MM.1S (cell line): ENCODE measurements at regions not wholly inside any gene's neighbourhood (a gene's known extent, or its start where the extent isn't known, plus 50 kb on each side); places are given as distances from the start of the nearest gene placed in this dataset.

Experiments used
- DNase-seq: peaks from one replicate; pipeline ENCODE4 v3.0.0-alpha.2; 2015
- H2AFZ ChIP-seq: fragments of 300-600 bp; sonication (generic); 2 replicates; pipeline ENCODE4 v1.6.0; 2016; ENCODE audit warnings: antibody characterized with exemption, low read length
- H3F3A ChIP-seq: fragments of 300-600 bp; sonication (generic); 2 replicates; pipeline ENCODE4 v1.6.1; 2016; ENCODE audit warnings: mild to moderate bottlenecking, antibody characterized with exemption, low read length, moderate library complexity, mixed read lengths; ENCODE audit not compliant: insufficient read depth
- H3K27ac ChIP-seq: fragments of 300-600 bp; sonication (generic); 2 replicates; pipeline ENCODE4 v1.5.1; 2016; ENCODE audit warnings: mild to moderate bottlenecking, low read length
- H3K27me3 ChIP-seq: fragments of 300-600 bp; sonication (generic); replicated peaks from 2 replicates; pipeline ENCODE4 v1.6.0; 2016; ENCODE audit warnings: low read length; ENCODE audit not compliant: insufficient read depth
- H3K36me3 ChIP-seq: fragments of 300-600 bp; sonication (generic); replicated peaks from 2 replicates; pipeline ENCODE4 v1.6.1; 2016; ENCODE audit warnings: mild to moderate bottlenecking, low read length, mixed read lengths; ENCODE audit not compliant: insufficient read depth
- H3K4me1 ChIP-seq: fragments of 300-600 bp; sonication (generic); 2 replicates; pipeline ENCODE4 v1.6.1; 2016; ENCODE audit warnings: low read length, mixed read lengths
- H3K4me2 ChIP-seq: fragments of 300-600 bp; sonication (generic); 2 replicates; pipeline ENCODE4 v1.6.0; 2016; ENCODE audit warnings: low read depth, low read length
- H3K4me3 ChIP-seq: fragments of 300-600 bp; sonication (generic); 2 replicates; pipeline ENCODE4 v1.5.1; 2016; ENCODE audit warnings: low read length, mixed read lengths
- H3K79me2 ChIP-seq: fragments of 300-600 bp; sonication (generic); 2 replicates; pipeline ENCODE4 v1.6.1; 2016; ENCODE audit warnings: mixed run types, low read length, mixed read lengths
- H3K9ac ChIP-seq: fragments of 300-600 bp; sonication (generic); 2 replicates; pipeline ENCODE4 v1.6.1; 2016; ENCODE audit warnings: low read length, mixed read lengths
- H3K9me2 ChIP-seq: fragments of 300-600 bp; sonication (generic); replicated peaks from 2 replicates; pipeline ENCODE4 v1.6.1; 2016; ENCODE audit warnings: mild to moderate bottlenecking, low read length, mixed read lengths; ENCODE audit not compliant: insufficient read depth
- H3K9me3 ChIP-seq: fragments of 300-600 bp; sonication (generic); replicated peaks from 2 replicates; pipeline ENCODE4 v1.6.1; 2016; ENCODE audit warnings: mild to moderate bottlenecking, low read length, mixed read lengths; ENCODE audit not compliant: insufficient read depth
- H4K20me1 ChIP-seq: fragments of 300-600 bp; sonication (generic); 2 replicates; pipeline ENCODE4 v1.6.1; 2016; ENCODE audit warnings: mild to moderate bottlenecking, low read length, moderate library complexity, mixed read lengths; ENCODE audit not compliant: insufficient read depth
- EZH2 ChIP-seq: fragments of 300-600 bp; sonication (generic); optimal IDR thresholded peaks from 2 replicates; pipeline ENCODE3; 2017; ENCODE audit warnings: low read depth, mild to moderate bottlenecking, antibody characterized with exemption, low read length, mixed read lengths
- EZH2phosphoT487 ChIP-seq: fragments of 300-600 bp; sonication (generic); IDR thresholded peaks from 2 replicates; pipeline ENCODE4 v1.6.1; 2018; ENCODE audit warnings: antibody characterized with exemption, low read length
- TF ChIP-seq, protein P1 (sequence below): fragments of 300-600 bp; sonication (generic); IDR thresholded peaks from 2 replicates; pipeline ENCODE4 v1.5.1; 2016; ENCODE audit warnings: antibody characterized with exemption, low read length, mixed read lengths

DNA sequence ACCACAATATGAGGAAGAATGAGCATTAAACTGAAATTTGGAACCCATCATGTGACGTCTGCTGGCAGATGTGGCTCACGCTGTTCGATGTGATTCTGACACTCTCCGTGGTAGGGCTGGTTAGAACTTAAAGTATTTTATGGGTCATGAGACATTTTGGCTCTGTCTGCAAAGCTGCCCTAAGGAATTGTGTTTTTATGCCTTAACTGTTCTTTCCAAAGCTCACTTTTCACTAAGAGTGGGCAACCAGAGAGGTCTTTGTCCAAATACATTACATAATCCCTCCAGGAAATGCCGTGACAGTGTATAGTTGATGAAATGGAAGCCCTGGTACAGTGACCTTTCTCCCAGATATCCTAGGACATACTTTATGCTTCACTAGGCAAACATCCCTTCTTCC, 119.1 kb downstream of the AQP4 start:
- H3K27ac ChIP-seq = no peak overlapping the region
- DNase-seq = no peak
- H3K79me2 ChIP-seq = no peaks in the 10 kb centered on the region
- H3K4me1 ChIP-seq = no peaks in the 10 kb centered on the region
- no peak overlapping the region for H3K4me2 ChIP-seq
- H3K4me3 ChIP-seq = no peak overlapping the region
- H2AFZ ChIP-seq = no peak overlapping the region
- H4K20me1 ChIP-seq = no peaks in the 10 kb centered on the region
- H3K9me2 ChIP-seq = no peaks in the 10 kb centered on the region
- H3K27me3 ChIP-seq = no peaks in the 10 kb centered on the region
- H3K9ac ChIP-seq = no peak overlapping the region
- H3F3A ChIP-seq = no peaks in the 10 kb centered on the region
- no peaks in the 10 kb centered on the region for H3K36me3 ChIP-seq
- TF ChIP-seq, protein P1, sequence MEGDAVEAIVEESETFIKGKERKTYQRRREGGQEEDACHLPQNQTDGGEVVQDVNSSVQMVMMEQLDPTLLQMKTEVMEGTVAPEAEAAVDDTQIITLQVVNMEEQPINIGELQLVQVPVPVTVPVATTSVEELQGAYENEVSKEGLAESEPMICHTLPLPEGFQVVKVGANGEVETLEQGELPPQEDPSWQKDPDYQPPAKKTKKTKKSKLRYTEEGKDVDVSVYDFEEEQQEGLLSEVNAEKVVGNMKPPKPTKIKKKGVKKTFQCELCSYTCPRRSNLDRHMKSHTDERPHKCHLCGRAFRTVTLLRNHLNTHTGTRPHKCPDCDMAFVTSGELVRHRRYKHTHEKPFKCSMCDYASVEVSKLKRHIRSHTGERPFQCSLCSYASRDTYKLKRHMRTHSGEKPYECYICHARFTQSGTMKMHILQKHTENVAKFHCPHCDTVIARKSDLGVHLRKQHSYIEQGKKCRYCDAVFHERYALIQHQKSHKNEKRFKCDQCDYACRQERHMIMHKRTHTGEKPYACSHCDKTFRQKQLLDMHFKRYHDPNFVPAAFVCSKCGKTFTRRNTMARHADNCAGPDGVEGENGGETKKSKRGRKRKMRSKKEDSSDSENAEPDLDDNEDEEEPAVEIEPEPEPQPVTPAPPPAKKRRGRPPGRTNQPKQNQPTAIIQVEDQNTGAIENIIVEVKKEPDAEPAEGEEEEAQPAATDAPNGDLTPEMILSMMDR = no peak
- TF ChIP-seq EZH2 (no peak), EZH2phosphoT487 (no peak)
- H3K9me3 ChIP-seq = no peaks in the 10 kb centered on the region

DNA sequence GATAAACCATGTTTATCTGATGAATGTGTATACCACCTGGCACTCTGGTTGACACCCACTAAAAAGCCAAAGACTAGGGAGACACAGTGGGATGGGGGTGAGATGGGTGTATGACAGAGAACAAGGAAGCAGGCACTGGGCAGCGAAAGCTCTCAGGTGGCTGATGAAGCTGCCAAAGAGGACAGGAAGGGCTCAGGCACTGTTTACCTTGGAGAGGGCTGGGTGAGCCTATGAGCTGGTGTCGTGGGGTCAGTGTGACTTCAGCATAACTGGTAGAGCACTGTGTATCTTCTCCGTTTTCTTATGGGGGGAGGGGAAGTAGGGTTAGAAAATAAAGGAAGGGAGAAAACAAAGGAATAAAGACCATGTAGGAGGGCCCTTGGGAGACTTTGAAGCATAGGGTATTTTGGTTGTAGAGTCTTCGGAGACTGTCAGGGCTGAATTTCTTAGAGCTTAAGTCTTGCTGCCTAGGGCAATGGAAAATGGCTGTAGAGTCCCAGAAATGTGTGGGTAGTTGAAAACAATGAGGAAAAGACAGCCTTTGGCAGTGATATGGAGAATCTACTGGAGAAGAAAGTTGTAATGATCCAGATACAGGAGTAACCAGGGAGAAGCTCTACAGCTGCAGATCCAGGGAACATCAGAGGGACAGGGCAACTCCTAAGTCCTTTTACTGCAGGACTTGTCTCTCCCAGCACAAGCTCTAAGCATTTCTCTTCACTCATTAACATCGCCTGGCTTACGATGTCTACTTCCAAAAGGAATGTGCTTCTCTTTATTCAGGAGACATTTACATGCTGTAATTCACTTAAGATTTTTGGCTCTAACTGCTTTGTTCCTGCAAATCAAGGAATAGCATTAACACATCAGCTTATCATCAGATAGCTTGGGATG, 120.0 kb downstream of the AQP4 start:
- Histone ChIP-seq H3K36me3 (no peaks in the 10 kb centered on the region), H2AFZ (no peak overlapping the region), H3K27me3 (no peaks in the 10 kb centered on the region), H3K4me3 (no peak overlapping the region), H3K9me2 (no peaks in the 10 kb centered on the region), H3K4me2 (no peak overlapping the region), H3K27ac (no peak overlapping the region), H3K79me2 (no peaks in the 10 kb centered on the region), H3K9me3 (no peaks in the 10 kb centered on the region), H3F3A (no peaks in the 10 kb centered on the region), H3K9ac (no peak overlapping the region), H4K20me1 (no peaks in the 10 kb centered on the region), H3K4me1 (no peaks in the 10 kb centered on the region)
- TF ChIP-seq, protein P1 = no peak
- no peak for DNase-seq

DNA sequence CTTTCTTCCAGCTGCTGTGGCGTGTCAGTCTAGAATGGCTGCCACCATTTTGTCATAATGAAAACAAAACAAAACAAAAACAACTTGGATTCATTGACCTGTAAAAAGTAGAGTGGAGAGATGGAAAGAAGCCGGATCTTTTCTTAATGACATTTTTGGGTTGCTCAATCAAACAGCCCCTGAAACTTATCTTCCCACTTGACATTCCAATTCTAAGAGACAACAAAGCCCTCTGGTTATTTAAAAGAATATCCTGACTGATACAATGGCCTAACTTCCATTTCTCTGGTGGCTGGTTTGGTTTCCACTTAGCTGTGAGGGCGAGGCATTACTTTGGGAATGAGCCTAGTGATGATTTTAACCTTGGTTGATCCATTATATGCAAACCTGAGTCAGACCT, 123.7 kb downstream of the AQP4 start:
- H2AFZ ChIP-seq = no peak overlapping the region

More for the DNA sequence above, 123.7 kb downstream of the AQP4 start:
- TF ChIP-seq EZH2phosphoT487 = no peak
- TF ChIP-seq, protein P1 = no peak
- no peak for TF ChIP-seq EZH2
- Histone ChIP-seq H3F3A (no peaks in the 10 kb centered on the region), H3K4me1 (no peaks in the 10 kb centered on the region), H3K79me2 (no peaks in the 10 kb centered on the region), H3K27ac (no peak overlapping the region), H3K4me3 (no peak overlapping the region), H3K27me3 (no peaks in the 10 kb centered on the region), H4K20me1 (no peaks in the 10 kb centered on the region), H3K36me3 (no peaks in the 10 kb centered on the region), H3K9me3 (no peaks in the 10 kb centered on the region), H3K9ac (no peak overlapping the region), H3K4me2 (no peak overlapping the region), H3K9me2 (no peaks in the 10 kb centered on the region)
- no peak for DNase-seq
